Fibroblast of the aortic adventitia (primary cell): ENCODE measurements at regions not wholly inside any gene's neighbourhood (a gene's known extent, or its start where the extent isn't known, plus 50 kb on each side); places are given as distances from the start of the nearest gene placed in this dataset.

Experiments used
- DNase-seq: peaks from one replicate; pipeline ENCODE4 v3.0.0-alpha.2; 2010; ENCODE audit warnings: low read depth
- H3K4me3 ChIP-seq: 2 replicates; pipeline ENCODE4 v1.5.1; 2011; ENCODE audit warnings: low read depth, mild to moderate bottlenecking, control low read depth, low read length, moderate library complexity
- CTCF ChIP-seq: IDR thresholded peaks from 2 replicates; pipeline ENCODE4 v1.5.1; 2011; ENCODE audit warnings: mild to moderate bottlenecking, low read length, control low read depth, inconsistent platforms; ENCODE audit not compliant: insufficient read depth

DNA sequence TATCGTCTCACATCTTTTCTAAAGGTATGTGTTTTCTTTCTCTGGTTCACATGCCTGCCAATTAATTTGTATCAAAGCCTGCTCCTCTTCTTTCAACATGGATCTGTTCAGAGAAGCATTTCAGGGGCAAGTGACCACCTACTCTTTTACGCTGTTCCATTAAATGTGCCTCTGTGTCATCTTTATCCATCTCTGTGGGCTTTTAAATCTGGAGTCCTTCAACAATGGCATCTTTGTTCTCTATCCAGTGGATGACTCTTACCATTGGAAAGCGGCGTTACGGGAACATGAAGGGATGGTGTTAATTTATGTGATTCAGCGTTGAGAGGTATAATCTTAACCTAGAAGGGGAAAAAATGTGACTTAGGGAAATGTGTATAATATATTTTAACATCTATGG is 92.7 kb upstream of the CFAP20DC start:
- H3K4me3 ChIP-seq: no peak overlapping the region
- TF ChIP-seq CTCF: no peak
- DNase-seq: no peak

GRCh38 chr3:59138966-59139365 is 89.1 kb upstream of the CFAP20DC start:
- no peak for TF ChIP-seq CTCF
- H3K4me3 ChIP-seq: no peak overlapping the region
- DNase-seq: no peak

- no peak overlapping the region for H3K4me3 ChIP-seq
- DNase-seq: no peak
- no peak for TF ChIP-seq CTCF
Measured at GRCh38 chr3:59137415-59137814, 87.6 kb upstream of the CFAP20DC start.

DNA sequence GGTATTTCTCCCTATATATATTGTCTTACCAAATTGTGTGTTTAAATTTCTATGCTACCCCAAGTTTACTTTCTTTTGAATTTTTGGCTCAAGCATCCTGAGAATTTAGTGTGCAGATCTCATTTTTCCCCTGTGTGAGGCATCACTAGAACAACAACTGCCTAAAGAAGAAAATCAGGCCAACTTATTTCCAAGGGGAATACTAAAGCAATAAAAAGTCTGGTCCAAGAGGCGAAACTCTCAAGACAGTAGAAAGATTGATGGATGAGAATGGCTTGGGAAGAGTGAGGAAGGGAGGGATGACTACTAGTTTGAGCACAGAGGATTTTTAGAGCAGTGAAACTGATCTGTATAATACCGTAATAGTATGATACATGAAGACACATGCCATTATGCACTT is 86.3 kb upstream of the CFAP20DC start:
- TF ChIP-seq CTCF: no peak
- H3K4me3 ChIP-seq: no peak overlapping the region
- DNase-seq: no peak

GRCh38 chr3:59135096-59135495 is 85.3 kb upstream of the CFAP20DC start:
- no peak for TF ChIP-seq CTCF
- H3K4me3 ChIP-seq: no peak overlapping the region
- no peak for DNase-seq

GRCh38 chr3:59133311-59133710 is 83.5 kb upstream of the CFAP20DC start:
- TF ChIP-seq CTCF: no peak
- no peak overlapping the region for H3K4me3 ChIP-seq
- DNase-seq: peak; percentile 67

GRCh38 chr3:59131016-59131766 is 81.4 kb upstream of the CFAP20DC start:
- H3K4me3 ChIP-seq: no peak overlapping the region
- no peak for TF ChIP-seq CTCF
- no peak for DNase-seq
